Ishikawa (cell line): ENCODE measurements at regions not wholly inside any gene's neighbourhood (a gene's known extent, or its start where the extent isn't known, plus 50 kb on each side); places are given as distances from the start of the nearest gene placed in this dataset.

Experiments
- CEBPB ChIP-seq: IDR thresholded peaks from 2 replicates; pipeline ENCODE4 v1.6.1; 2012
- CREB1 ChIP-seq: IDR thresholded peaks from 2 replicates; pipeline ENCODE4 v1.6.1; 2012; ENCODE audit warnings: low read depth
- EP300 ChIP-seq: IDR thresholded peaks from 2 replicates; pipeline ENCODE4 v1.6.1; 2012; ENCODE audit warnings: borderline replicate concordance
- NFIC ChIP-seq: IDR thresholded peaks from 2 replicates; pipeline ENCODE4 v1.6.1; 2012
- TAF1 ChIP-seq: IDR thresholded peaks from 2 replicates; pipeline ENCODE4 v1.6.1; 2012; ENCODE audit warnings: low read depth, mild to moderate bottlenecking
- TCF12 ChIP-seq: IDR thresholded peaks from 2 replicates; pipeline ENCODE4 v1.6.1; 2012; ENCODE audit warnings: low read depth
- TEAD4 ChIP-seq: IDR thresholded peaks from 2 replicates; pipeline ENCODE4 v1.6.1; 2012
- YY1 ChIP-seq: IDR thresholded peaks from 2 replicates; pipeline ENCODE4 v1.6.1; 2012; ENCODE audit warnings: low read depth
- ZBTB7A ChIP-seq: IDR thresholded peaks from 2 replicates; pipeline ENCODE4 v1.6.1; 2012; ENCODE audit warnings: low read depth
- TF ChIP-seq, protein P1 (sequence below): IDR thresholded peaks from 2 replicates; pipeline ENCODE4 v1.6.1; 2012
- TF ChIP-seq, protein P2 (sequence below): IDR thresholded peaks from 2 replicates; pipeline ENCODE4 v1.6.1; 2012
- TF ChIP-seq, protein P3 (sequence below): IDR thresholded peaks from 2 replicates; pipeline ENCODE4 v1.6.1; 2012; ENCODE audit warnings: low read depth, mild to moderate bottlenecking

DNA sequence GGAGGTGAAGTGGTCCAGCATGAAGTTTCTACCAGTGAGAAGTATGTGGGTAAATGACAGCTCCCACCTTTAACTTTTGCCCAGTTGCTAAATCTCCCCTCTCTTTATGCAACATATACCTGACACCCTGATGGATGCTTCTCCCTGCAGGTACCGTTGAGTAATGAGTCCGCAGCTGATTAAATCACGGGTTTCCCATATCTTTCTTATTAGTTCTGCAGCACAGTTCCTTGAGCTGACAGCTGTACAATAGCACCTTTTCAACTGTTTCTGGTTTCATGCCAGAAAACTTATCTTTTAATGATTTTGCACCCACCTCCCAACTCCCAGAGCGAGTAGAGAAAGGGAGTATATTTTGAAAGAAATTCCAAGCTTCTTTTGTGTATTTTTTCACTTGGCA, 161.0 kb upstream of the TUT7 start:
- TF ChIP-seq TEAD4 (no peak), CREB1 (no peak), CEBPB (no peak), ZBTB7A (no peak), YY1 (no peak), TCF12 (no peak), EP300 (no peak), TAF1 (no peak), NFIC (no peak)
- TF ChIP-seq, protein P1, sequence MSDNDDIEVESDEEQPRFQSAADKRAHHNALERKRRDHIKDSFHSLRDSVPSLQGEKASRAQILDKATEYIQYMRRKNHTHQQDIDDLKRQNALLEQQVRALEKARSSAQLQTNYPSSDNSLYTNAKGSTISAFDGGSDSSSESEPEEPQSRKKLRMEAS, result no peak
- TF ChIP-seq, protein P2, sequence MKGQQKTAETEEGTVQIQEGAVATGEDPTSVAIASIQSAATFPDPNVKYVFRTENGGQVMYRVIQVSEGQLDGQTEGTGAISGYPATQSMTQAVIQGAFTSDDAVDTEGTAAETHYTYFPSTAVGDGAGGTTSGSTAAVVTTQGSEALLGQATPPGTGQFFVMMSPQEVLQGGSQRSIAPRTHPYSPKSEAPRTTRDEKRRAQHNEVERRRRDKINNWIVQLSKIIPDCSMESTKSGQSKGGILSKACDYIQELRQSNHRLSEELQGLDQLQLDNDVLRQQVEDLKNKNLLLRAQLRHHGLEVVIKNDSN, result no peak
- TF ChIP-seq, protein P3, sequence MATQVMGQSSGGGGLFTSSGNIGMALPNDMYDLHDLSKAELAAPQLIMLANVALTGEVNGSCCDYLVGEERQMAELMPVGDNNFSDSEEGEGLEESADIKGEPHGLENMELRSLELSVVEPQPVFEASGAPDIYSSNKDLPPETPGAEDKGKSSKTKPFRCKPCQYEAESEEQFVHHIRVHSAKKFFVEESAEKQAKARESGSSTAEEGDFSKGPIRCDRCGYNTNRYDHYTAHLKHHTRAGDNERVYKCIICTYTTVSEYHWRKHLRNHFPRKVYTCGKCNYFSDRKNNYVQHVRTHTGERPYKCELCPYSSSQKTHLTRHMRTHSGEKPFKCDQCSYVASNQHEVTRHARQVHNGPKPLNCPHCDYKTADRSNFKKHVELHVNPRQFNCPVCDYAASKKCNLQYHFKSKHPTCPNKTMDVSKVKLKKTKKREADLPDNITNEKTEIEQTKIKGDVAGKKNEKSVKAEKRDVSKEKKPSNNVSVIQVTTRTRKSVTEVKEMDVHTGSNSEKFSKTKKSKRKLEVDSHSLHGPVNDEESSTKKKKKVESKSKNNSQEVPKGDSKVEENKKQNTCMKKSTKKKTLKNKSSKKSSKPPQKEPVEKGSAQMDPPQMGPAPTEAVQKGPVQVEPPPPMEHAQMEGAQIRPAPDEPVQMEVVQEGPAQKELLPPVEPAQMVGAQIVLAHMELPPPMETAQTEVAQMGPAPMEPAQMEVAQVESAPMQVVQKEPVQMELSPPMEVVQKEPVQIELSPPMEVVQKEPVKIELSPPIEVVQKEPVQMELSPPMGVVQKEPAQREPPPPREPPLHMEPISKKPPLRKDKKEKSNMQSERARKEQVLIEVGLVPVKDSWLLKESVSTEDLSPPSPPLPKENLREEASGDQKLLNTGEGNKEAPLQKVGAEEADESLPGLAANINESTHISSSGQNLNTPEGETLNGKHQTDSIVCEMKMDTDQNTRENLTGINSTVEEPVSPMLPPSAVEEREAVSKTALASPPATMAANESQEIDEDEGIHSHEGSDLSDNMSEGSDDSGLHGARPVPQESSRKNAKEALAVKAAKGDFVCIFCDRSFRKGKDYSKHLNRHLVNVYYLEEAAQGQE, result no peak
